Fibroblast of lung (primary cell): ENCODE measurements at regions not wholly inside any gene's neighbourhood (a gene's known extent, or its start where the extent isn't known, plus 50 kb on each side); places are given as distances from the start of the nearest gene placed in this dataset.

ENCODE experiments used
- DNase-seq, 2 donors: peaks; one replicate each; pipeline versions ENCODE4 v3.0.0 to v3.0.0-alpha.2; 2010; ENCODE audit warnings: low read depth in 2 of 2
- H2AFZ ChIP-seq: 2 replicates; pipeline ENCODE4 v1.5.1; 2012; ENCODE audit warnings: low read length, control low read depth, inconsistent platforms
- H3K27ac ChIP-seq: 2 replicates; pipeline ENCODE4 v1.5.1; 2011; ENCODE audit warnings: low read length, control low read depth; ENCODE audit not compliant: insufficient read depth
- H3K27me3 ChIP-seq: 2 replicates; pipeline ENCODE4 v1.5.1; 2011; ENCODE audit warnings: mild to moderate bottlenecking, low read length; ENCODE audit not compliant: control insufficient read depth, insufficient read depth
- H3K36me3 ChIP-seq: 2 replicates; pipeline ENCODE4 v1.5.1; 2011; ENCODE audit warnings: low read length; ENCODE audit not compliant: control insufficient read depth, insufficient read depth
- H3K4me1 ChIP-seq: 2 replicates; pipeline ENCODE4 v1.5.1; 2011; ENCODE audit warnings: low read length; ENCODE audit not compliant: control insufficient read depth, insufficient read depth; ENCODE audit errors: extremely low read depth
- H3K4me2 ChIP-seq: 2 replicates; pipeline ENCODE4 v1.5.1; 2011; ENCODE audit warnings: low read length, control low read depth; ENCODE audit not compliant: insufficient read depth; ENCODE audit errors: extremely low read depth
- H3K4me3 ChIP-seq, 4 experiments: fragments of 200-600 bp in 1 of 4; sonication (generic) in 1 of 4; replicated peaks in 1 of 4; 2 replicates each; pipeline ENCODE4 v1.5.1; 2011 to 2016; ENCODE audit warnings: low read length in 4 of 4, low read depth in 3 of 4, mild to moderate bottlenecking in 3 of 4, control low read depth in 2 of 4, inconsistent platforms in 1 of 4, mixed read lengths in 1 of 4; ENCODE audit not compliant: insufficient read depth in 1 of 4; ENCODE audit errors: control extremely low read depth in 1 of 4
- H3K79me2 ChIP-seq: 2 replicates; pipeline ENCODE4 v1.5.1; 2012; ENCODE audit warnings: mild to moderate bottlenecking, low read length, inconsistent platforms; ENCODE audit not compliant: control insufficient read depth, insufficient read depth
- H3K9ac ChIP-seq: 2 replicates; pipeline ENCODE4 v1.5.1; 2011; ENCODE audit warnings: mild to moderate bottlenecking, low read length, control low read depth; ENCODE audit not compliant: insufficient read depth
- H3K9me3 ChIP-seq: 2 replicates; pipeline ENCODE4 v1.5.1; 2012; ENCODE audit warnings: low read depth, low read length; ENCODE audit not compliant: control insufficient read depth, insufficient read depth
- H4K20me1 ChIP-seq: 2 replicates; pipeline ENCODE4 v1.5.1; 2011; ENCODE audit warnings: low read length; ENCODE audit not compliant: control insufficient read depth, insufficient read depth; ENCODE audit errors: extremely low read depth
- CTCF ChIP-seq, 2 donors: IDR thresholded peaks in 1 of 2; conservative IDR thresholded peaks in 1 of 2; 1 replicate in 1 of 2; 2 replicates in 1 of 2; pipeline ENCODE4 v1.5.1; 2011 to 2012; ENCODE audit warnings: low read length in 2 of 2, control low read depth in 1 of 2, inconsistent platforms in 1 of 2, low read depth in 1 of 2, mild to moderate bottlenecking in 1 of 2
- EZH2 ChIP-seq: IDR thresholded peaks from 2 replicates; pipeline ENCODE4 v1.5.1; 2012; ENCODE audit warnings: low read length, control low read depth, mild to moderate bottlenecking; ENCODE audit errors: missing control alignments

- Histone ChIP-seq H2AFZ (no peak overlapping the region), H3K9me3 (no peaks in the 10 kb centered on the region), H3K27ac (no peak overlapping the region), H3K9ac (no peak overlapping the region), H3K4me3 (no peak overlapping the region), H3K27me3 (no peaks in the 10 kb centered on the region), H4K20me1 (no peaks in the 10 kb centered on the region), H3K36me3 (no peaks in the 10 kb centered on the region), H3K4me1 (no peaks in the 10 kb centered on the region), H3K79me2 (no peaks in the 10 kb centered on the region), H3K4me2 (no peak overlapping the region)
- DNase-seq: no peak
- no peak for TF ChIP-seq CTCF (conservative IDR thresholded peaks at IDR 0.05 in 1 of 2, IDR thresholded peaks at IDR 0.05 in 1 of 2; ENCODE audit: low read depth in 1 of 2, low read length in 2 of 2)
- TF ChIP-seq EZH2: no peak
Observed at GRCh38 chr10:130631142-130632096, 495.2 kb downstream of the GLRX3 start.

- Histone ChIP-seq H3K36me3 (no peaks in the 10 kb centered on the region), H3K4me2 (no peak overlapping the region), H3K79me2 (no peaks in the 10 kb centered on the region), H3K4me3 (no peak overlapping the region), H3K27me3 (no peaks in the 10 kb centered on the region), H3K9me3 (no peaks in the 10 kb centered on the region), H3K4me1 (no peaks in the 10 kb centered on the region), H3K27ac (no peak overlapping the region), H4K20me1 (no peaks in the 10 kb centered on the region), H3K9ac (no peak overlapping the region), H2AFZ (no peak overlapping the region)
- TF ChIP-seq CTCF (conservative IDR thresholded peaks at IDR 0.05 in 1 of 2, IDR thresholded peaks at IDR 0.05 in 1 of 2; ENCODE audit: low read depth in 1 of 2, low read length in 2 of 2) (no peak), EZH2 (no peak)
- no peak for DNase-seq
Observed at GRCh38 chr10:130634816-130635215, 498.6 kb downstream of the GLRX3 start.

GRCh38 chr10:130635528-130635927, 499.3 kb downstream of the GLRX3 start:
- Histone ChIP-seq H4K20me1 (no peaks in the 10 kb centered on the region), H3K4me3 (no peak overlapping the region), H3K27me3 (no peaks in the 10 kb centered on the region), H3K36me3 (no peaks in the 10 kb centered on the region), H2AFZ (no peak overlapping the region), H3K79me2 (no peaks in the 10 kb centered on the region), H3K9ac (no peak overlapping the region), H3K4me2 (no peak overlapping the region), H3K9me3 (no peaks in the 10 kb centered on the region), H3K27ac (no peak overlapping the region), H3K4me1 (no peaks in the 10 kb centered on the region)
- TF ChIP-seq EZH2: no peak
- no peak for TF ChIP-seq CTCF (conservative IDR thresholded peaks at IDR 0.05 in 1 of 2, IDR thresholded peaks at IDR 0.05 in 1 of 2; ENCODE audit: low read depth in 1 of 2, low read length in 2 of 2)
- no peak for DNase-seq
